Inflammatory macrophage (primary cell): ENCODE measurements at regions not wholly inside any gene's neighbourhood (a gene's known extent, or its start where the extent isn't known, plus 50 kb on each side); places are given as distances from the start of the nearest gene placed in this dataset.

ENCODE experiments used
- DNase-seq, 2 donors: peaks; one replicate each; pipeline ENCODE4 v3.0.0-alpha.2; 2020 to 2022

- DNase-seq, result no peak
Measured at GRCh38 chr4:35541146-35541887, 703.0 kb downstream of the ARAP2 start.

- no peak for DNase-seq
Measured at GRCh38 chr4:35541888-35542213, 702.5 kb downstream of the ARAP2 start.

- no peak for DNase-seq
Measured at GRCh38 chr4:35548921-35549320, 695.4 kb downstream of the ARAP2 start.

GRCh38 chr4:35556387-35556786, 687.9 kb downstream of the ARAP2 start:
- no peak for DNase-seq

GRCh38 chr4:35559559-35560365, 684.6 kb downstream of the ARAP2 start:
- DNase-seq, result no peak

- DNase-seq, result no peak
Measured at GRCh38 chr4:35562861-35563260, 681.5 kb downstream of the ARAP2 start.

- no peak for DNase-seq
Measured at GRCh38 chr4:35565640-35566039, 678.7 kb downstream of the ARAP2 start.

GRCh38 chr4:35591035-35591434, 653.3 kb downstream of the ARAP2 start:
- no peak for DNase-seq

- no peak for DNase-seq
Measured at GRCh38 chr4:35604252-35604651, 640.1 kb downstream of the ARAP2 start.

GRCh38 chr4:35604724-35605123, 639.6 kb downstream of the ARAP2 start:
- DNase-seq, result no peak

- no peak for DNase-seq
Measured at GRCh38 chr4:35608205-35608604, 636.1 kb downstream of the ARAP2 start.

- no peak for DNase-seq
Measured at GRCh38 chr4:35614120-35614519, 630.2 kb downstream of the ARAP2 start.

GRCh38 chr4:35639929-35640328, 604.4 kb downstream of the ARAP2 start:
- no peak for DNase-seq

GRCh38 chr4:35643661-35644060, 600.7 kb downstream of the ARAP2 start:
- peak in 1 of 2 donors; percentile 56 for DNase-seq

GRCh38 chr4:35644591-35644990, 599.7 kb downstream of the ARAP2 start:
- no peak for DNase-seq

GRCh38 chr4:35649011-35649410, 595.3 kb downstream of the ARAP2 start:
- DNase-seq, result peak; percentile 34 to 59

- peak; percentile 74 to 93 for DNase-seq
Measured at GRCh38 chr4:35649778-35650177, 594.5 kb downstream of the ARAP2 start.

GRCh38 chr4:35652197-35652596, 592.1 kb downstream of the ARAP2 start:
- no peak for DNase-seq

GRCh38 chr4:35653451-35653850, 590.9 kb downstream of the ARAP2 start:
- peak in 1 of 2 donors; percentile 52 for DNase-seq

GRCh38 chr4:35673137-35673536, 571.2 kb downstream of the ARAP2 start:
- no peak for DNase-seq

- DNase-seq, result no peak
Measured at GRCh38 chr4:35684755-35685154, 559.6 kb downstream of the ARAP2 start.

GRCh38 chr4:35689870-35690269, 554.4 kb downstream of the ARAP2 start:
- DNase-seq, result no peak

GRCh38 chr4:35690271-35690670, 554.0 kb downstream of the ARAP2 start:
- no peak for DNase-seq

- DNase-seq, result no peak
Measured at GRCh38 chr4:35695003-35695402, 549.3 kb downstream of the ARAP2 start.
